Erythroblast (primary cell): ENCODE measurements at regions not wholly inside any gene's neighbourhood (a gene's known extent, or its start where the extent isn't known, plus 50 kb on each side); places are given as distances from the start of the nearest gene placed in this dataset.

Experiments
- GATA1 ChIP-seq: IDR thresholded peaks from 2 replicates; pipeline ENCODE4 v1.6.1; 2011; ENCODE audit warnings: low read depth, mild to moderate bottlenecking, control low read depth, low read length, moderate library complexity
- POLR2A ChIP-seq: IDR thresholded peaks from 2 replicates; pipeline ENCODE4 v1.6.1; 2011; ENCODE audit warnings: mild to moderate bottlenecking, low read length

- no peak for TF ChIP-seq POLR2A
- TF ChIP-seq GATA1 = no peak
Measured at GRCh38 chr21:16248705-16249104, 518.9 kb downstream of the USP25 start.
